HG02973 (cell line): ENCODE measurements at regions not wholly inside any gene's neighbourhood (a gene's known extent, or its start where the extent isn't known, plus 50 kb on each side); places are given as distances from the start of the nearest gene placed in this dataset.

Source experiments
- ATAC-seq: cut with Tn5 transposase; IDR thresholded peaks from one replicate; pipeline ENCODE4 v1.9.1; 2021; ENCODE audit warnings: moderate library complexity; ENCODE audit not compliant: unreplicated experiment

- no peak for ATAC-seq
These were observed 110.1 kb downstream of the SNX5 start for GRCh38 chr20:17858450-17859001.

- no peak for ATAC-seq
These were observed 110.8 kb downstream of the SNX5 start for GRCh38 chr20:17857639-17858449.

GRCh38 chr20:17856837-17857605, 111.6 kb downstream of the SNX5 start:
- no peak for ATAC-seq

GRCh38 chr20:17856024-17856564, 112.5 kb downstream of the SNX5 start:
- ATAC-seq: peak; percentile 75

GRCh38 chr20:17854307-17854903, 114.2 kb downstream of the SNX5 start:
- no peak for ATAC-seq

- no peak for ATAC-seq
These were observed 116.3 kb downstream of the SNX5 start for GRCh38 chr20:17852323-17852722.

GRCh38 chr20:17850684-17851026, 117.9 kb downstream of the SNX5 start:
- ATAC-seq: no peak

GRCh38 chr20:17849901-17850683, 118.5 kb downstream of the SNX5 start:
- no peak for ATAC-seq

GRCh38 chr20:17849138-17849900, 119.3 kb downstream of the SNX5 start:
- no peak for ATAC-seq

- no peak for ATAC-seq
These were observed 120.1 kb downstream of the SNX5 start for GRCh38 chr20:17848249-17849048.

- ATAC-seq: no peak
These were observed 122.7 kb downstream of the SNX5 start for GRCh38 chr20:17845701-17846475.

GRCh38 chr20:17844549-17845298, 123.9 kb downstream of the SNX5 start:
- ATAC-seq: no peak

GRCh38 chr20:17844133-17844429, 124.5 kb downstream of the SNX5 start:
- no peak for ATAC-seq

- peak; percentile 43 for ATAC-seq
These were observed 125.1 kb downstream of the SNX5 start for GRCh38 chr20:17843246-17844132.

GRCh38 chr20:17841751-17842215, 126.8 kb downstream of the SNX5 start:
- no peak for ATAC-seq

GRCh38 chr20:17840423-17840822, 128.2 kb downstream of the SNX5 start:
- no peak for ATAC-seq

- ATAC-seq: no peak
These were observed 129.7 kb downstream of the SNX5 start for GRCh38 chr20:17838921-17839320.
